Gastrocnemius medialis (tissue), 4 donors: ENCODE measurements at regions not wholly inside any gene's neighbourhood (a gene's known extent, or its start where the extent isn't known, plus 50 kb on each side); places are given as distances from the start of the nearest gene placed in this dataset.

Experiments used
- POLR2A ChIP-seq, 2 donors: fragments of 450-650 bp; IDR thresholded peaks; one replicate each; pipeline ENCODE4 v1.6.1; 2017; ENCODE audit warnings: antibody characterized with exemption in 2 of 2, mild to moderate bottlenecking in 2 of 2, moderate library complexity in 2 of 2
- TF ChIP-seq, protein P1 (sequence below), 5 experiments: fragments of 450-650 bp in 3 of 5; fragments of 200-600 bp in 2 of 5; sonication (generic) in 2 of 5; IDR thresholded peaks in 4 of 5; conservative IDR thresholded peaks in 1 of 5; 1 replicate in 4 of 5; 2 replicates in 1 of 5; pipeline ENCODE4 v1.5.1; 2016 to 2019; ENCODE audit warnings: antibody characterized with exemption in 5 of 5, mild to moderate bottlenecking in 3 of 5, moderate library complexity in 3 of 5

DNA sequence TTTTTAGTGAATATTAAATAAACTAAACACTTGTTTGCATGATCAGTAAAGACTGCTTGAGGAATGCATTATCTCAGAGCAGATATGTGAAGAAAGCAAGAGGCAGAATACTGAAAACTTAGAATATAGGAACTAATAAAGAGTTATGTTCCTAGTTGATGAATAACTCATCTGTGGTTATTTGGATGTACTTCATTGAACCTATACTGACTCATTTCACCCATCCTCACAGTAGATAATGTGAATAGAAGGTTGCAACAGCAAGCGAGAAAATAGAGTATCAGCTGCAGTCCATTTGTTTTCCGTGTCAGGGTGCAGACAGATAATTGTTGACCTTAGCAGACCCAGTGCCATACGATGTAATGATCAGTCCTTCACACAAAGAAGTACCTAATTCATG is 945.7 kb upstream of the LRRTM1 start:
- TF ChIP-seq, protein P1, sequence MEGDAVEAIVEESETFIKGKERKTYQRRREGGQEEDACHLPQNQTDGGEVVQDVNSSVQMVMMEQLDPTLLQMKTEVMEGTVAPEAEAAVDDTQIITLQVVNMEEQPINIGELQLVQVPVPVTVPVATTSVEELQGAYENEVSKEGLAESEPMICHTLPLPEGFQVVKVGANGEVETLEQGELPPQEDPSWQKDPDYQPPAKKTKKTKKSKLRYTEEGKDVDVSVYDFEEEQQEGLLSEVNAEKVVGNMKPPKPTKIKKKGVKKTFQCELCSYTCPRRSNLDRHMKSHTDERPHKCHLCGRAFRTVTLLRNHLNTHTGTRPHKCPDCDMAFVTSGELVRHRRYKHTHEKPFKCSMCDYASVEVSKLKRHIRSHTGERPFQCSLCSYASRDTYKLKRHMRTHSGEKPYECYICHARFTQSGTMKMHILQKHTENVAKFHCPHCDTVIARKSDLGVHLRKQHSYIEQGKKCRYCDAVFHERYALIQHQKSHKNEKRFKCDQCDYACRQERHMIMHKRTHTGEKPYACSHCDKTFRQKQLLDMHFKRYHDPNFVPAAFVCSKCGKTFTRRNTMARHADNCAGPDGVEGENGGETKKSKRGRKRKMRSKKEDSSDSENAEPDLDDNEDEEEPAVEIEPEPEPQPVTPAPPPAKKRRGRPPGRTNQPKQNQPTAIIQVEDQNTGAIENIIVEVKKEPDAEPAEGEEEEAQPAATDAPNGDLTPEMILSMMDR (IDR thresholded peaks at IDR 0.05 in 4 of 5, conservative IDR thresholded peaks at IDR 0.05 in 1 of 5), result no peak
- no peak for TF ChIP-seq POLR2A (IDR thresholded peaks at IDR 0.05)
